Fibroblast of lung (primary cell): ENCODE measurements at regions not wholly inside any gene's neighbourhood (a gene's known extent, or its start where the extent isn't known, plus 50 kb on each side); places are given as distances from the start of the nearest gene placed in this dataset.

ENCODE experiments used
- DNase-seq, 2 donors: peaks; one replicate each; pipeline versions ENCODE4 v3.0.0 to v3.0.0-alpha.2; 2010; ENCODE audit warnings: low read depth in 2 of 2
- H2AFZ ChIP-seq: 2 replicates; pipeline ENCODE4 v1.5.1; 2012; ENCODE audit warnings: low read length, control low read depth, inconsistent platforms
- H3K27ac ChIP-seq: 2 replicates; pipeline ENCODE4 v1.5.1; 2011; ENCODE audit warnings: low read length, control low read depth; ENCODE audit not compliant: insufficient read depth
- H3K27me3 ChIP-seq: 2 replicates; pipeline ENCODE4 v1.5.1; 2011; ENCODE audit warnings: mild to moderate bottlenecking, low read length; ENCODE audit not compliant: control insufficient read depth, insufficient read depth
- H3K36me3 ChIP-seq: 2 replicates; pipeline ENCODE4 v1.5.1; 2011; ENCODE audit warnings: low read length; ENCODE audit not compliant: control insufficient read depth, insufficient read depth
- H3K4me1 ChIP-seq: 2 replicates; pipeline ENCODE4 v1.5.1; 2011; ENCODE audit warnings: low read length; ENCODE audit not compliant: control insufficient read depth, insufficient read depth; ENCODE audit errors: extremely low read depth
- H3K4me2 ChIP-seq: 2 replicates; pipeline ENCODE4 v1.5.1; 2011; ENCODE audit warnings: low read length, control low read depth; ENCODE audit not compliant: insufficient read depth; ENCODE audit errors: extremely low read depth
- H3K4me3 ChIP-seq, 4 experiments: fragments of 200-600 bp in 1 of 4; sonication (generic) in 1 of 4; replicated peaks in 1 of 4; 2 replicates each; pipeline ENCODE4 v1.5.1; 2011 to 2016; ENCODE audit warnings: low read length in 4 of 4, low read depth in 3 of 4, mild to moderate bottlenecking in 3 of 4, control low read depth in 2 of 4, inconsistent platforms in 1 of 4, mixed read lengths in 1 of 4; ENCODE audit not compliant: insufficient read depth in 1 of 4; ENCODE audit errors: control extremely low read depth in 1 of 4
- H3K79me2 ChIP-seq: 2 replicates; pipeline ENCODE4 v1.5.1; 2012; ENCODE audit warnings: mild to moderate bottlenecking, low read length, inconsistent platforms; ENCODE audit not compliant: control insufficient read depth, insufficient read depth
- H3K9ac ChIP-seq: 2 replicates; pipeline ENCODE4 v1.5.1; 2011; ENCODE audit warnings: mild to moderate bottlenecking, low read length, control low read depth; ENCODE audit not compliant: insufficient read depth
- H3K9me3 ChIP-seq: 2 replicates; pipeline ENCODE4 v1.5.1; 2012; ENCODE audit warnings: low read depth, low read length; ENCODE audit not compliant: control insufficient read depth, insufficient read depth
- H4K20me1 ChIP-seq: 2 replicates; pipeline ENCODE4 v1.5.1; 2011; ENCODE audit warnings: low read length; ENCODE audit not compliant: control insufficient read depth, insufficient read depth; ENCODE audit errors: extremely low read depth
- CTCF ChIP-seq, 2 donors: IDR thresholded peaks in 1 of 2; conservative IDR thresholded peaks in 1 of 2; 1 replicate in 1 of 2; 2 replicates in 1 of 2; pipeline ENCODE4 v1.5.1; 2011 to 2012; ENCODE audit warnings: low read length in 2 of 2, control low read depth in 1 of 2, inconsistent platforms in 1 of 2, low read depth in 1 of 2, mild to moderate bottlenecking in 1 of 2
- EZH2 ChIP-seq: IDR thresholded peaks from 2 replicates; pipeline ENCODE4 v1.5.1; 2012; ENCODE audit warnings: low read length, control low read depth, mild to moderate bottlenecking; ENCODE audit errors: missing control alignments

DNA sequence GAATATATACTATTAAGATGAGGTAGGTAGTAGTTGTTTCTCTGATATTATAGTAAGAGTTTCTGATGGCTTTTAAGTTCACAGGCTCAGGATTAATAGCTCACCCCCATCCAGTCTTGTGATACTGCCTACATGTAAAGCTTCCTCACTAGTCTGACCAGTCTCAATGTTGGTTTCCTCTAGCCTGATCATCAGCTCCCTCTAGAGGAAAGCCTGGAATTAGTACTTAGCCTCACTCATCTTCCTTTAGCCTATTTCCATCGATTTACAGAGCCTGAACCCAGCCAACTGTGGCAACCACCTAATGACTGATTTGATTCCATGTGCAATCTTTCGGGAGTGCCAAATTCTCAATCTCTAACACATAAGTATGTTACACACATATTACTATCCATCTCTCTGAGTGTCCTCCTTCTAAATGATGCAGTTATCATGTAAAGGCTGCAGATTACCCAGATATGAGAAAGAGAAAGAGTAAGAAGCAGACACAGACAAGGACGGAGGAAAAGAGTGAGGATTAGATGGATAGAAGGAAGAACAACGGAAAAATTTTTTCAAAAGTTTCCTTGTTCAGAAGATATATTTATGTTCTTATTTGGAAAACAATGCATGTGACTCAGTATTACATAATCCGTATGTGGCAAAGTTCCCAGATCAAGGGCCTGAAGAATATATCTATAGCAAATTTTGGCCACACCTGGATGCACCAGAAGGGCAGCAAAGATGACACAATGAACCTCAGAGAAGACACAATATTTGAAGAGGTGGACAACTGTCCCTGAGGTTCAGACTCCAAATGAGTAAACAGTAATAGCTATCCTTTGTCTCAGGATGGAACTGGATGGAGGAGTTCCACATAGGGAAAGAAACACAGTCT is 333.7 kb downstream of the ELAVL2 start:
- H3K79me2 ChIP-seq, result no peaks in the 10 kb centered on the region
- H3K4me3 ChIP-seq, result no peak overlapping the region
- H2AFZ ChIP-seq, result no peak overlapping the region
- H3K9me3 ChIP-seq, result no peaks in the 10 kb centered on the region
- H3K4me2 ChIP-seq, result no peak overlapping the region
- TF ChIP-seq EZH2 (no peak), CTCF (conservative IDR thresholded peaks at IDR 0.05 in 1 of 2, IDR thresholded peaks at IDR 0.05 in 1 of 2; ENCODE audit: low read depth in 1 of 2, low read length in 2 of 2) (peak in 1 of 2 donors; percentile 35)
- H3K9ac ChIP-seq, result no peak overlapping the region
- H3K27me3 ChIP-seq, result no peaks in the 10 kb centered on the region
- no peak overlapping the region for H3K27ac ChIP-seq
- H4K20me1 ChIP-seq, result no peaks in the 10 kb centered on the region
- no peaks in the 10 kb centered on the region for H3K4me1 ChIP-seq
- no peaks in the 10 kb centered on the region for H3K36me3 ChIP-seq
- peak; percentile 0 to 27 for DNase-seq

- H3K79me2 ChIP-seq, result no peaks in the 10 kb centered on the region
- H3K9me3 ChIP-seq, result no peaks in the 10 kb centered on the region
- no peaks in the 10 kb centered on the region for H3K36me3 ChIP-seq
- H3K4me1 ChIP-seq, result no peaks in the 10 kb centered on the region
- no peak overlapping the region for H3K4me3 ChIP-seq
- no peak for DNase-seq
- no peak overlapping the region for H3K9ac ChIP-seq
- no peak for TF ChIP-seq EZH2
- TF ChIP-seq CTCF (conservative IDR thresholded peaks at IDR 0.05 in 1 of 2, IDR thresholded peaks at IDR 0.05 in 1 of 2; ENCODE audit: low read depth in 1 of 2, low read length in 2 of 2), result no peak
- H3K27me3 ChIP-seq, result no peaks in the 10 kb centered on the region
- H2AFZ ChIP-seq, result no peak overlapping the region
- no peak overlapping the region for H3K27ac ChIP-seq
- H4K20me1 ChIP-seq, result no peaks in the 10 kb centered on the region
- H3K4me2 ChIP-seq, result no peak overlapping the region
Measured at GRCh38 chr9:23493219-23493618, 332.8 kb downstream of the ELAVL2 start.

- Histone ChIP-seq H4K20me1 (no peaks in the 10 kb centered on the region), H3K9me3 (no peaks in the 10 kb centered on the region), H3K4me2 (no peak overlapping the region), H3K27me3 (no peaks in the 10 kb centered on the region), H2AFZ (no peak overlapping the region), H3K79me2 (no peaks in the 10 kb centered on the region), H3K36me3 (no peaks in the 10 kb centered on the region), H3K27ac (no peak overlapping the region), H3K4me1 (no peaks in the 10 kb centered on the region), H3K9ac (no peak overlapping the region), H3K4me3 (no peak overlapping the region)
- TF ChIP-seq EZH2 (no peak), CTCF (conservative IDR thresholded peaks at IDR 0.05 in 1 of 2, IDR thresholded peaks at IDR 0.05 in 1 of 2; ENCODE audit: low read depth in 1 of 2, low read length in 2 of 2) (no peak)
- DNase-seq, result no peak
Measured at GRCh38 chr9:23496489-23497136, 329.4 kb downstream of the ELAVL2 start.
